ENCODE measurements at regions not wholly inside any gene's neighbourhood (a gene's known extent, or its start where the extent isn't known, plus 50 kb on each side); places are given as distances from the start of the nearest gene placed in this dataset.

DNA sequence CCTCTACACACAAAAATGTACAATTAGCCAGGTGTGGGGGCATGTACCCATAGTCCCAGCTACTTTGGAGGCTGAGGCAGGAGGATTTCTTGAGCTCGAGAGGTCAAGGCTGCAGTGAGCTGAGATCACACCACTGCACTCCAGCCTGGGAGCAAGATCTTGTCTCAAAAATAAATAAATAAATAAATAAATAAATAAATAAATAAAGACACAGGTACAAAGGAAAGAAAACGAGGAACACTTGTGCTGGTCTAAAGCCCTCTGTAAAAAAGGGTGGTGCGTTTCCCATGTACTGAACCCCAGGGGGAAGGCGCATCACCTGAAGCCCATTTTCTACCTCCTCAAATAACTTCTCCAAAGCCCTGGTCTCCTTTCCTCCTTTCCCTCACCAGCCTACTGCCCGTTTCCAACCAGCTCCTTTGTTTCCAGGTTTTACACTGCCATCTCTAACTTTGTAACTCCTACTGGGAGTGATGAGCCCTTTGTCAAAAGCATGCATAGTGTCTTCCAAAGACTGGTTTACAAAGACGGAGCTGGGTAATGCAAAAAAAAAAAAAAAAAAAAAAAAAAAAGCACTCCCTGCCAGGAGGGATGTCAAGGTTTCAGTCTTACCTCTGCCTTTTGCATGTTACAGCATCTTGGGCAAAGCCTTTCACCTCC, 81.5 kb upstream of the SOX4 start:
- Histone ChIP-seq H3K79me1 (ENCODE audit: low read depth, low read length) (no peaks in the 10 kb centered on the region), H3K14ac (ENCODE audit: low read length) (no peak overlapping the region), H2BK120ac (ENCODE audit: low read depth, low read length) (no peak overlapping the region), H3K4ac (ENCODE audit: low read length) (no peak overlapping the region), H3K23ac (ENCODE audit: low read depth, low read length, poor library complexity) (no peak overlapping the region), H2BK12ac (ENCODE audit: low read length) (no peak overlapping the region), H3K4me2 (ENCODE audit: insufficient read depth, low read length, poor library complexity, severe bottlenecking) (no peak overlapping the region), H2AFZ (ENCODE audit: low read length) (no peak overlapping the region), H4K8ac (ENCODE audit: low read depth, low read length) (no peak overlapping the region), H3K9ac (ENCODE audit: low read depth, low read length, poor library complexity) (no peak overlapping the region), H4K91ac (ENCODE audit: low read depth, low read length, poor library complexity) (no peak overlapping the region), H2BK15ac (ENCODE audit: low read length) (no peak overlapping the region), H3K36me3 (replicated peaks in 1 of 2; ENCODE audit: control insufficient read depth in 2 of 2, insufficient read depth in 2 of 2, low read length in 2 of 2) (no peaks in the 10 kb centered on the region), H2BK5ac (ENCODE audit: low read length) (no peak overlapping the region), H3K4me3 (ENCODE audit: low read length in 2 of 2) (no peak overlapping the region), H2AK5ac (ENCODE audit: low read depth, low read length) (no peak overlapping the region), H3K27ac (replicated peaks; ENCODE audit: low read length) (no peak overlapping the region), H3K18ac (ENCODE audit: low read length) (no peak overlapping the region), H3K9me3 (replicated peaks in 1 of 2; ENCODE audit: control insufficient read depth in 2 of 2, insufficient read depth in 1 of 2, low read depth in 1 of 2, low read length in 2 of 2) (no peaks in the 10 kb centered on the region), H3K27me3 (ENCODE audit: control insufficient read depth in 3 of 3, insufficient read depth in 3 of 3, low read depth in 1 of 3, low read length in 3 of 3) (no peaks in the 10 kb centered on the region), H3K4me1 (ENCODE audit: control insufficient read depth in 2 of 2, insufficient read depth in 1 of 2, low read depth in 1 of 2, low read length in 2 of 2) (no peaks in the 10 kb centered on the region)
- no peak for DNase-seq (ENCODE audit: low spot score)
- no CpG with 5 or more reads among the region's 6 CpGs for WGBS, 2 donors (ENCODE audit: extremely low coverage in 2 of 2, insufficient read length in 2 of 2, insufficient replicate concordance in 1 of 2)

DNA sequence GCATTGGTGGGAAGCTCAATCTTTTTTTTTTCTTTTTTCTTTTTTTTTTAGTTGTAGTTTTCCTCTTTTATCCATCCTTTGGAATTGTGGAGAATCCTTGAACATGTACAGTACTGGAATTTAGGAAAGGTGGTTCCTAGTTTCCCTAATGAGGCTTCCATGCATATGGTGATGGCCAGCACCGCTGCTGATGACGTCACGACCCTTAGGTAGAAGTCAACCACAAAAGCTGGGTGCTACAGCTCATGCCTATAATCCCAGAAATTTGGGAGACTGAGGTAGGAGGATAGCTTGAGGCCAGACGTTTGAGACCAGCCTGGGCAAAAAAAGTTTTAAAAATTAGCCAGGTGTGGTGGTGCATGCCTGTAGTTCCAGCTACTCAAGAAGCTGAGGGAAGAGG, 79.3 kb upstream of the SOX4 start:
- H3K4ac ChIP-seq (ENCODE audit: low read length): no peak overlapping the region
- no CpG with 5 or more reads among the region's 4 CpGs for WGBS, 2 donors (ENCODE audit: extremely low coverage in 2 of 2, insufficient read length in 2 of 2, insufficient replicate concordance in 1 of 2)
- H2BK120ac ChIP-seq (ENCODE audit: low read depth, low read length): no peak overlapping the region
- no peaks in the 10 kb centered on the region for H3K36me3 ChIP-seq (replicated peaks in 1 of 2; ENCODE audit: control insufficient read depth in 2 of 2, insufficient read depth in 2 of 2, low read length in 2 of 2)
- no peak overlapping the region for H3K18ac ChIP-seq (ENCODE audit: low read length)
- no peak overlapping the region for H3K27ac ChIP-seq (replicated peaks; ENCODE audit: low read length)
- no peak overlapping the region for H4K91ac ChIP-seq (ENCODE audit: low read depth, low read length, poor library complexity)
- H3K27me3 ChIP-seq (ENCODE audit: control insufficient read depth in 3 of 3, insufficient read depth in 3 of 3, low read depth in 1 of 3, low read length in 3 of 3): no peaks in the 10 kb centered on the region
- no peak for DNase-seq (ENCODE audit: low spot score)
- no peaks in the 10 kb centered on the region for H3K9me3 ChIP-seq (replicated peaks in 1 of 2; ENCODE audit: control insufficient read depth in 2 of 2, insufficient read depth in 1 of 2, low read depth in 1 of 2, low read length in 2 of 2)
- H3K4me3 ChIP-seq (ENCODE audit: low read length in 2 of 2): no peak overlapping the region
- H2BK12ac ChIP-seq (ENCODE audit: low read length): no peak overlapping the region
- no peak overlapping the region for H3K4me2 ChIP-seq (ENCODE audit: insufficient read depth, low read length, poor library complexity, severe bottlenecking)
- H2BK15ac ChIP-seq (ENCODE audit: low read length): no peak overlapping the region
- no peak overlapping the region for H2AFZ ChIP-seq (ENCODE audit: low read length)
- no peak overlapping the region for H3K23ac ChIP-seq (ENCODE audit: low read depth, low read length, poor library complexity)
- H3K9ac ChIP-seq (ENCODE audit: low read depth, low read length, poor library complexity): no peak overlapping the region
- no peak overlapping the region for H3K14ac ChIP-seq (ENCODE audit: low read length)
- no peaks in the 10 kb centered on the region for H3K4me1 ChIP-seq (ENCODE audit: control insufficient read depth in 2 of 2, insufficient read depth in 1 of 2, low read depth in 1 of 2, low read length in 2 of 2)
- no peaks in the 10 kb centered on the region for H3K79me1 ChIP-seq (ENCODE audit: low read depth, low read length)
- H4K8ac ChIP-seq (ENCODE audit: low read depth, low read length): no peak overlapping the region
- H2AK5ac ChIP-seq (ENCODE audit: low read depth, low read length): no peak overlapping the region
- H2BK5ac ChIP-seq (ENCODE audit: low read length): no peak overlapping the region

DNA sequence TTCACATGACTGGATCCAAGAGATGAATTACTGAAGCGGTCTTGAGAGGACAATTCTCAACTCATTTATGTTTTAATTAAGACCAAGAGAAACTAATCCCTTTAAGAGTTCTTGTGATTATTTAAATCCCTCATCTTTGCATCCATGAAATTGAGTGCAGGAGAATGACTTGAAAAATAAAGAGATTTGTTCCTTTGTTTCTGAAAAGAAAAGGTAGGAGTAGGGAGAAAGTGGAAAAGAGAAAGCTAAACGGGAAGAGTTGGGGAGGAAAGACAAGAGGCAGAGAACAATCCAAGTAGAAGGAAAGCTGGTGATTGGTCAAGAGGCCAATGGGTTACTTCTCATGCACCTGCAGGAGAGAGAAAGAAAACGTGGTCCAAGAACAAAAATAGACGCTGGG, 75.2 kb upstream of the SOX4 start:
- no CpG with 5 or more reads among the region's 4 CpGs for WGBS, 2 donors (ENCODE audit: extremely low coverage in 2 of 2, insufficient read length in 2 of 2, insufficient replicate concordance in 1 of 2)
- Histone ChIP-seq H3K4me1 (ENCODE audit: control insufficient read depth in 2 of 2, insufficient read depth in 1 of 2, low read depth in 1 of 2, low read length in 2 of 2) (no peaks in the 10 kb centered on the region), H2BK120ac (ENCODE audit: low read depth, low read length) (no peak overlapping the region), H4K8ac (ENCODE audit: low read depth, low read length) (no peak overlapping the region), H3K14ac (ENCODE audit: low read length) (no peak overlapping the region), H3K4ac (ENCODE audit: low read length) (no peak overlapping the region), H2AK5ac (ENCODE audit: low read depth, low read length) (no peak overlapping the region), H2BK12ac (ENCODE audit: low read length) (no peak overlapping the region), H4K91ac (ENCODE audit: low read depth, low read length, poor library complexity) (no peak overlapping the region), H3K9me3 (replicated peaks in 1 of 2; ENCODE audit: control insufficient read depth in 2 of 2, insufficient read depth in 1 of 2, low read depth in 1 of 2, low read length in 2 of 2) (no peaks in the 10 kb centered on the region), H3K27ac (replicated peaks; ENCODE audit: low read length) (no peak overlapping the region), H2BK15ac (ENCODE audit: low read length) (no peak overlapping the region), H3K23ac (ENCODE audit: low read depth, low read length, poor library complexity) (no peak overlapping the region), H3K4me2 (ENCODE audit: insufficient read depth, low read length, poor library complexity, severe bottlenecking) (no peak overlapping the region), H3K18ac (ENCODE audit: low read length) (no peak overlapping the region), H3K9ac (ENCODE audit: low read depth, low read length, poor library complexity) (no peak overlapping the region), H3K27me3 (ENCODE audit: control insufficient read depth in 3 of 3, insufficient read depth in 3 of 3, low read depth in 1 of 3, low read length in 3 of 3) (no peaks in the 10 kb centered on the region), H3K4me3 (ENCODE audit: low read length in 2 of 2) (no peak overlapping the region), H2AFZ (ENCODE audit: low read length) (no peak overlapping the region), H3K79me1 (ENCODE audit: low read depth, low read length) (no peaks in the 10 kb centered on the region), H2BK5ac (ENCODE audit: low read length) (no peak overlapping the region), H3K36me3 (replicated peaks in 1 of 2; ENCODE audit: control insufficient read depth in 2 of 2, insufficient read depth in 2 of 2, low read length in 2 of 2) (no peaks in the 10 kb centered on the region)
- no peak for DNase-seq (ENCODE audit: low spot score)

DNA sequence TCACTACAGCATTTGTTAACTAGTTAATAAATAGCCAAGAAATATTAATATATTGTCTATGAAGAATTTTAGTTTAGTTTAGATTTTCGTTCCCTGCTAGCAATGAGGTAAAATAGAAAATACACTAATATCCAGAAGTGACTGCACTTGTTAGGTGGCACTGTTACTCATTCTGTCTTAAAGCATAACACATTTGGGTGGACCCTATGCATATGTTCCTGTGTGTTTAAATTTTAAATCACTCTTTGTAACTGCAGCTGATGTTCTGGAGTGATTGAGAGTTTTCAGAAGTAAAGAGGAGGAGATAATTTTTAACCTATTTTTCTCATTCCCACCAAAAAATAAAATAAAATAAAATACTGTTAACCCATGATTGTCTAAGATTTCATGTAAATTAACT, 73.9 kb upstream of the SOX4 start:
- H3K27ac ChIP-seq (replicated peaks; ENCODE audit: low read length): no peak overlapping the region
- no peak overlapping the region for H2BK120ac ChIP-seq (ENCODE audit: low read depth, low read length)
- H3K9ac ChIP-seq (ENCODE audit: low read depth, low read length, poor library complexity): no peak overlapping the region
- no peak overlapping the region for H2BK15ac ChIP-seq (ENCODE audit: low read length)
- H3K4me1 ChIP-seq (ENCODE audit: control insufficient read depth in 2 of 2, insufficient read depth in 1 of 2, low read depth in 1 of 2, low read length in 2 of 2): no peaks in the 10 kb centered on the region
- no peaks in the 10 kb centered on the region for H3K79me1 ChIP-seq (ENCODE audit: low read depth, low read length)
- no CpG with 5 or more reads among the region's 1 CpG for WGBS, 2 donors (ENCODE audit: extremely low coverage in 2 of 2, insufficient read length in 2 of 2, insufficient replicate concordance in 1 of 2)
- H3K18ac ChIP-seq (ENCODE audit: low read length): no peak overlapping the region
- no peak overlapping the region for H3K4me3 ChIP-seq (ENCODE audit: low read length in 2 of 2)
- no peak overlapping the region for H4K8ac ChIP-seq (ENCODE audit: low read depth, low read length)
- H3K36me3 ChIP-seq (replicated peaks in 1 of 2; ENCODE audit: control insufficient read depth in 2 of 2, insufficient read depth in 2 of 2, low read length in 2 of 2): no peaks in the 10 kb centered on the region
- no peak overlapping the region for H3K4ac ChIP-seq (ENCODE audit: low read length)
- H3K4me2 ChIP-seq (ENCODE audit: insufficient read depth, low read length, poor library complexity, severe bottlenecking): no peak overlapping the region
- no peak overlapping the region for H2BK5ac ChIP-seq (ENCODE audit: low read length)
- H3K23ac ChIP-seq (ENCODE audit: low read depth, low read length, poor library complexity): no peak overlapping the region
- no peak overlapping the region for H2BK12ac ChIP-seq (ENCODE audit: low read length)
- no peak overlapping the region for H2AFZ ChIP-seq (ENCODE audit: low read length)
- H3K14ac ChIP-seq (ENCODE audit: low read length): no peak overlapping the region
- no peak for DNase-seq (ENCODE audit: low spot score)
- H3K27me3 ChIP-seq (ENCODE audit: control insufficient read depth in 3 of 3, insufficient read depth in 3 of 3, low read depth in 1 of 3, low read length in 3 of 3): no peaks in the 10 kb centered on the region
- no peaks in the 10 kb centered on the region for H3K9me3 ChIP-seq (replicated peaks in 1 of 2; ENCODE audit: control insufficient read depth in 2 of 2, insufficient read depth in 1 of 2, low read depth in 1 of 2, low read length in 2 of 2)
- no peak overlapping the region for H4K91ac ChIP-seq (ENCODE audit: low read depth, low read length, poor library complexity)
- no peak overlapping the region for H2AK5ac ChIP-seq (ENCODE audit: low read depth, low read length)

All from neuronal stem cell (in vitro differentiated cells).